Activated CD8-positive, alpha-beta T cell treated with anti-CD3 and anti-CD28 coated beads, Interleukin-2, amount 10 ng/mL, durations not matched to agents 7 days and 5 days (primary cell): ENCODE measurements at regions not wholly inside any gene's neighbourhood (a gene's known extent, or its start where the extent isn't known, plus 50 kb on each side); places are given as distances from the start of the nearest gene placed in this dataset.
"Not testable (repeated sequence)": the region's sequence is repeated elsewhere in the genome, so short reads cannot be mapped to it uniquely, and the experiment has no call there.

Experiments
- ATAC-seq: fragments of 150-1000 bp; cut with Tn5 transposase; one replicate; pipeline ENCODE4 v1.10.0; 2021; ENCODE audit warnings: moderate library complexity
- CTCF ChIA-PET: fragments of 350-600 bp; sonication (Branson Sonifier 250); formaldehyde crosslinking; loops from one replicate; lab custom pipeline; 2021; ENCODE audit warnings: antibody characterized with exemption; lab: Charles Lee
- POLR2A ChIA-PET: fragments of 350-600 bp; sonication (Branson Sonifier 250); formaldehyde crosslinking; loops from one replicate; lab custom pipeline; 2021; ENCODE audit warnings: antibody characterized with exemption; lab: Charles Lee
- DNase-seq: peaks from one replicate; pipeline ENCODE4 v3.0.0-alpha.2; 2020
- H3K27ac Mint-ChIP-seq: one replicate; pipeline ENCODE4 v1.8.0; 2021; ENCODE audit warnings: mild to moderate bottlenecking, mixed read lengths
- H3K27me3 Mint-ChIP-seq: one replicate; pipeline ENCODE4 v1.8.0; 2021; ENCODE audit warnings: low read depth, mixed read lengths
- H3K36me3 Mint-ChIP-seq: one replicate; pipeline ENCODE4 v1.8.0; 2021; ENCODE audit warnings: low read depth, mixed read lengths
- H3K4me1 Mint-ChIP-seq: one replicate; pipeline ENCODE4 v1.8.0; 2021; ENCODE audit warnings: low read depth, mixed read lengths
- H3K4me3 Mint-ChIP-seq: one replicate; pipeline ENCODE4 v1.8.0; 2021; ENCODE audit warnings: mild to moderate bottlenecking, mixed read lengths
- H3K9me3 Mint-ChIP-seq: one replicate; pipeline ENCODE4 v1.8.0; 2022; ENCODE audit warnings: mixed read lengths; ENCODE audit not compliant: insufficient read depth

GRCh38 chr1:148310807-148311206 lies 158.7 kb upstream of the NBPF11 start:
- Mint-ChIP-seq H3K36me3 (peaks cover 4% of the 10 kb centered on the region), H3K27me3 (peaks cover 67% of the 10 kb centered on the region), H3K9me3 (peaks cover 4% of the 10 kb centered on the region), H3K4me3 (no peak overlapping the region), H3K4me1 (peaks cover 14% of the 10 kb centered on the region), H3K27ac (no peak overlapping the region)
- CTCF ChIA-PET: no interaction called here
- DNase-seq (no peak), ATAC-seq (no peak)
- POLR2A ChIA-PET: no interaction called here

DNA sequence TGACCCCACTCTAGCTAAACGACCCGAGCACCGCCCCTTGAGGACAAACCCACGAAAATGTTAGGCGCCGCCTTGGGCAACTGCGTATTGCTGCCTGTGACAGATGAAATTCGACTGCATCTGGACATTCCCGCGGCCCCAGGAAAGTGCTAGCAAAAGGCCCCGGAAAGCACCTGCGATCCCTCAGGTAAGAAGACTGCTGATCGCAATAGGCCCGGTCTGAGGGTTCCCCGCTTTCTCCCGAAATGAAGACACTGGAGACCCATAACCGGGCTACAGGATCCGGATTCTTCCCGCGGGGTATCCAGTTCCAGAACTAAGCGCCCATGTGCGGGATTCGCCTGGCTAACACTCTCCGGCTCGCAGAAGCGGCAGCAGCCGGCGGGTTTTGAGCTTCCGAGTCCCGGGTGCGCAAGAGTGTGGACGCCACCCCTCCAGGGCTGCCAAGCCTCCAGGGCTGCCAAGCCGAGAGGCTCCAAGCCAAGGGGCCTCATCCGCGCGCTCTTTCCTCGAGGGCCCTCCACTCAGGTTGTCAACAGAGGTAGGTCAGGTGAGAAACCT lies 157.9 kb upstream of the NBPF11 start:
- Mint-ChIP-seq H3K4me3 (no peak overlapping the region), H3K27ac (no peak overlapping the region), H3K36me3 (peaks cover 5% of the 10 kb centered on the region), H3K27me3 (peaks cover 65% of the 10 kb centered on the region), H3K9me3 (peaks cover 4% of the 10 kb centered on the region), H3K4me1 (peaks cover 12% of the 10 kb centered on the region)
- ChIA-PET CTCF (no interaction called here), POLR2A (interaction anchor here (1.5 kb wide), 1 partner anchor 24 kb away, joined by 4 read pairs; no protein-coding TSS in a partner anchor)
- DNase-seq (no peak), ATAC-seq (no peak)

- H3K27me3 Mint-ChIP-seq: peaks cover 60% of the 10 kb centered on the region
- ATAC-seq: no peak
- ChIA-PET POLR2A (interaction anchor here (1.5 kb wide), 1 partner anchor 26 kb away, joined by 4 read pairs; no protein-coding TSS in a partner anchor), CTCF (no interaction called here)
- H3K27ac Mint-ChIP-seq: no peak overlapping the region
- no peak overlapping the region for H3K4me3 Mint-ChIP-seq
- peaks cover 19% of the 10 kb centered on the region for H3K4me1 Mint-ChIP-seq
- DNase-seq: no peak
- peaks cover 7% of the 10 kb centered on the region for H3K36me3 Mint-ChIP-seq
- peaks cover 4% of the 10 kb centered on the region for H3K9me3 Mint-ChIP-seq
Observed at GRCh38 chr1:148308832-148309458, 156.9 kb upstream of the NBPF11 start.

DNA sequence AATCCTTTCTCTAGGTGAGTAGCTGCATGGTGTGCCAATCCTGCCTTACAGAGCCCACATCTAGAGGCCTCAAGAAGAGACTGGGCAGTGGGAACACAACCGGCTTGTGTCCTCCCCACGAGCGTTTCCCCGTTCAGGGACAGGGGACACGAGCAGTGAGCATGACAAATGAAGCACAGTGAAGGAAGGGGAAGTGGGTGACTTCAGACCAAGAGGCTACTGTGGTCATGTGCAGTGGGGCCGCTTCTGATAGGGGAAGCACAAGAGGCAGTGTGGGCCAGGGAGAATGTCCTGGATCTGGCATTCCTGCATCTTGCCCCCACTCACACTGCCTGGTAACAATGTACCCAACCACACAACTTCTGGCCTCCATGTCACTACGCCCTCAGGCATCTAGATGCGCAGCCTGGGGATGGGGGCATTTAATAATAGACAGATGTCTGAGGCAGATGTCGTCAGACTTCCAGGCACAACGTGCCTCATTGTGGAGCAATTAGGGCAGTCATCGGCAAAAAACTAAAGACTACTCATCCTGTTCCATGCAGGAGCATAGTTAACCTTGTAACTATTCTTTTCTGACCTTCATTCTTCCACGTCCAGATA lies 155.6 kb upstream of the NBPF11 start:
- peaks cover 57% of the 10 kb centered on the region for H3K27me3 Mint-ChIP-seq
- H3K4me1 Mint-ChIP-seq: peaks cover 27% of the 10 kb centered on the region

DNA sequence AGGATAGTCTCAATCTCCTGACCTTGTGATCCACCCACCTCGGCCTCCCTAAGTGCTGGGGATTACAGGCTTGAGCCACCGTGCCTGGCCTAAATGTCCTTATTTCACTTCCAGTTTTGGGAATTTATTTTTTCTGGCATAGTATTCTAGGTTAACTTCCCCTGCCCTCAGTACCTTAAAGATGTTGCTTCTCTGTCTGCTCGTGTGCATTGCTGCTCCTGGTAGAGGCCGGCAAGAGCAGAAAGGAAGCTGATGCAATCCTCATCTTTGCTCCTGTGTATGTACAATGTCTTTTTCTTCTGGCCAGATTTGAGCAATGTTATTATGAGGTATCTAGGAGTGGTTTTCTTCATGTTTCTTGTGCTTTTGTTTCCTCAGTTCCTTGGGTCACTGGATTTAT lies 152.9 kb upstream of the NBPF11 start:
- H3K9me3 Mint-ChIP-seq, CTCF ChIA-PET, DNase-seq, POLR2A ChIA-PET, H3K36me3 Mint-ChIP-seq, H3K4me3 Mint-ChIP-seq, ATAC-seq: not testable (repeated sequence)
- Mint-ChIP-seq H3K27me3 (peaks cover 35% of the 10 kb centered on the region), H3K27ac (peak overlapping the region; percentile 1), H3K4me1 (peaks cover 22% of the 10 kb centered on the region)

More for the DNA sequence above, 155.6 kb upstream of the NBPF11 start:
- Mint-ChIP-seq H3K4me3 (no peak overlapping the region), H3K36me3 (peaks cover 7% of the 10 kb centered on the region), H3K27ac (no peak overlapping the region), H3K9me3 (peaks cover 4% of the 10 kb centered on the region)
- DNase-seq (no peak), ATAC-seq (no peak)
- ChIA-PET CTCF (no interaction called here), POLR2A (no interaction called here)

DNA sequence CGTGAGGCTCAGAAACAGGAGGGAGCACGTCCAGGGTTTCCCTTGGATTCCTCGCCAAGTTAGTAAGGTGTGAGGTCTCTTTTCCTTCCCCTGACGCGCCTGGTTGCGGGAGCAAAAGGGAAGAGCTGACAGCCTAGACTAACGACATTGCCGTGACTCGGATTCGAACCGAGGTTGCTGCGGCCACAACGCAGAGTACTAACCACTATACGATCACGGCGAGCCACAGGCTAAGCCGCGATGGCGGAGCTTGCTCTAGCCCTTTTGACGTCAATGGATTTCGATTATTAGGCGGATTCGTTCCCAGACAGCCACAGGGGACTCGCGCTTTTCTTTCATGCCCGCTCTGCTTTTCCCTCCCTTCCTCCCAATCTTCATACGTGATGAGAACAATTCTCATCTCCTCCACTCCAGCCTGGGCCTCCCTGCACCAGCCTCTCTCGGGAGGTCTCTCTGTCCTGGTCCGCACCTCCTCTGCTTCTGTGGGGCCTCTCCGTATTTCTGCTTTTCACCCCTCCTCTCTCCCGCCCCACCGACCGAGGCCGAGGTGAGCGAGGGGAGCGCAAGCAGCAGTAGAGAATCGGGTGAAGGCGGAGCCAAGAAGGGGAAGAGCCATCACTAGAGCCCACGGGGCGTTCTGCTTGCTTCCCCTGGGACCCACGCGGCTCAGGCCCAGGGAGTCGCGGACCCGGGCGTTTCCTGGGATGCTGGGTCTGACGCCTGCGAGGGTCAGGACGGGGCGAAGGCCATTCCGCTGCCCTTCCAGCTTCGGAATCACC lies 150.7 kb upstream of the NBPF11 start:
- POLR2A ChIA-PET: interaction anchor here (1.9 kb wide), 1 partner anchor 32 kb away, joined by 16 read pairs; no protein-coding TSS in a partner anchor
- Mint-ChIP-seq H3K4me3 (peak overlapping the region; percentile 74), H3K27me3 (peaks cover 22% of the 10 kb centered on the region), H3K4me1 (peaks cover 22% of the 10 kb centered on the region)
- peak; percentile 55 for DNase-seq
- peak; percentile 90 for ATAC-seq
- H3K9me3 Mint-ChIP-seq, CTCF ChIA-PET, H3K27ac Mint-ChIP-seq, H3K36me3 Mint-ChIP-seq: not testable (repeated sequence)

DNA sequence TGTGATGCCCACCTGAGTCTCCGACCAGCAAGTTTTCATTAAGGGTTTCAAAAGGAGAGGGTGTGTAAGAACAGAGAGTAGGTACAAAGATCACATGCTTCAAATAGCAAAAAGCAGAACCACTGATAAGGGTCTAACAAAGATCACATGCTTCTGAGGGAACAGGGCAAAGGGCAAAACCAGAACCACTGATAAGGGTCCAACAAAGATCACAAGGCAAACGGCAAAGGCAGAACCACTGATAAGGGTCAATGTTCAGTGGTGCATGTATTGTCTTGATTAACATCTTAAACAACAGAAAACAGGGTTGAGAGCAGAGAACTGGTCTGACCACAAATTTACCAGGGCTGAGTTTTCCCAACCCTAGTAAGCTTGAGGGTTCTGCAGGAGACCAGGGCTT lies 145.8 kb upstream of the NBPF11 start:
- H3K36me3 Mint-ChIP-seq, POLR2A ChIA-PET, H3K4me3 Mint-ChIP-seq, ATAC-seq, H3K9me3 Mint-ChIP-seq, CTCF ChIA-PET, H3K4me1 Mint-ChIP-seq, DNase-seq, H3K27ac Mint-ChIP-seq: not testable (repeated sequence)
- H3K27me3 Mint-ChIP-seq: peaks cover 19% of the 10 kb centered on the region

DNA sequence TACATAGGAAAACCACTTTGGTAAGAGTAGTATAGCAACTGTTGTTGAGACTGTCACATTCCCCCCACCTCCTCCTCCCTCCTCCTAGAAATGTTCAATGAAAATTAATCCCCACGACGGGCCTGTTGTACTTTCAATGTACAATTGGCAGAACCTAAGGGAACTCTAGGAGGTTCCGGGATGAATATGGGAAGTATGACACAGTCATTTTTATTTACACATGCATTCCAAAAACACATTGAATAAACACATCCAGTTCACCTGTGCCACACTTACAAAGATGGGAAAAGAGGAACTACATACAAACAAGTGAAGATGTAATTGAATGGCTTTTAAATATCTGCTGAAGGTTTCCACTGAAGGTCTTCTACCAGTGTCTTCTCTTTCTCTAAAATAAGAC lies 144.4 kb upstream of the NBPF11 start:
- no peak overlapping the region for H3K4me3 Mint-ChIP-seq
- peaks cover 23% of the 10 kb centered on the region for H3K27me3 Mint-ChIP-seq
- no peaks in the 10 kb centered on the region for H3K36me3 Mint-ChIP-seq

DNA sequence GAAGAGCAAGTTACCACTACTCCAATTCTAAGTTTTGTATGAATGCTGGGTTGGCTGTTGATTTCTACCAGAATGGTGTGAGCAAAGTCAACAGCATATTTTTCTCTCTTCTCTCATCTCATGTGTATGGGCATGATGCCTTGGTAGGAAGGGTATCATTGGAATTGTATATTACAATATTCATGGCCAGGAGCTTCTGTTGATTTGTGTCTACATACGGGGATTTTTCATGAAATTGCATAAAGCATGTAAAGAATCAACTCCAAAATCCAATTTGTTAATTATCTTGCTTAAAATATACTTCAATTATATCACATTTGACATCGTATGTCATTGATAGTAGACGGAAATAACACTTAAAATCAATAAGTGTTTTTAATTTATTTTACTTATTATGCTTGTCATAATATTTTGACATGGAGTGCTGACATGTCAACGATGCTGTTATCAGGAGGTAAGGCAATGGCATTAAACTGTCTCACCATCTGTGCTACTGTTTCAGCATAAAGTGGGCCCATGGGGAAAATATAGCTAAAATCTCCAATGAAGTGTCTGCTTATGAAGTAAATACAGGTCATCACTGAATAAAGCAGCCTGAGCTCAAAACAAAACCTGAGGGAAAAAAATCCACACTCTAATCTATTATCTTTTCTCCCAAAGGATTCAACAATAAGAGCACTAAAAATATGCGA lies 142.2 kb upstream of the NBPF11 start:
- DNase-seq (no peak), ATAC-seq (no peak)
- Mint-ChIP-seq H3K27ac (no peak overlapping the region), H3K9me3 (no peaks in the 10 kb centered on the region), H3K36me3 (no peaks in the 10 kb centered on the region), H3K4me1 (no peaks in the 10 kb centered on the region), H3K4me3 (no peak overlapping the region), H3K27me3 (peaks cover 30% of the 10 kb centered on the region)
- ChIA-PET CTCF (no interaction called here), POLR2A (interaction anchor here (0.6 kb wide), 1 partner anchor 1210 kb away, joined by 4 read pairs; no protein-coding TSS in a partner anchor)

More for the DNA sequence above, 144.4 kb upstream of the NBPF11 start:
- CTCF ChIA-PET: no interaction called here
- POLR2A ChIA-PET: no interaction called here
- Mint-ChIP-seq H3K9me3 (no peaks in the 10 kb centered on the region), H3K4me1 (no peaks in the 10 kb centered on the region), H3K27ac (no peak overlapping the region)
- ATAC-seq (no peak), DNase-seq (no peak)

DNA sequence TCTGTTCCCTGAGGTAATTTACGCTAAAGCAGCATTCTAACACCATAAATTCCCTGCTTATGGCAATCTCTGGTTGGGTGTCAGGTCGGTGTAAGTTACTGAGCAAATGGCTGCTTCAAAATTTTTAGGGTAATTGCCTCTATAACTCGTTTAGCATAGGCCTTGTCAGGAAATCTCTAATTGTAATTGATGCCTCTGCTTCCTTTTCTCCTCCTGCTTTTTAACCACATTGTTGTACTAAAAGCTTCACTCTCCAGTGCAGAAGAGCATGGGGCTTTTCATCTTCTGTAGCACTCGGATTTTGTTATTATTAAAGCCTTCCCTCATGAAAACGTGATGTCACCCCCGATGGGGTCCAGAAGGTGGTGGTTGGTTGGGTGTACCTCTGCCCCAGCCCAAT lies 141.6 kb upstream of the NBPF11 start:
- Mint-ChIP-seq H3K9me3 (no peaks in the 10 kb centered on the region), H3K4me1 (no peaks in the 10 kb centered on the region), H3K36me3 (no peaks in the 10 kb centered on the region), H3K27ac (no peak overlapping the region), H3K27me3 (peaks cover 30% of the 10 kb centered on the region), H3K4me3 (no peak overlapping the region)
- ChIA-PET CTCF (no interaction called here), POLR2A (no interaction called here)
- ATAC-seq (no peak), DNase-seq (no peak)

GRCh38 chr1:148292915-148293314 lies 140.8 kb upstream of the NBPF11 start:
- POLR2A ChIA-PET: no interaction called here
- peaks cover 29% of the 10 kb centered on the region for H3K27me3 Mint-ChIP-seq
- no peaks in the 10 kb centered on the region for H3K4me1 Mint-ChIP-seq
- H3K36me3 Mint-ChIP-seq: no peaks in the 10 kb centered on the region
- no peaks in the 10 kb centered on the region for H3K9me3 Mint-ChIP-seq
- no peak overlapping the region for H3K27ac Mint-ChIP-seq
- no peak overlapping the region for H3K4me3 Mint-ChIP-seq
- DNase-seq: no peak
- ATAC-seq: no peak
- CTCF ChIA-PET: no interaction called here
